ENCODE measurements at regions not wholly inside any gene's neighbourhood (a gene's known extent, or its start where the extent isn't known, plus 50 kb on each side); places are given as distances from the start of the nearest gene placed in this dataset.

- no peak for TF ChIP-seq CTCF (conservative IDR thresholded peaks at IDR 0.05; ENCODE audit: low read length)
- TF ChIP-seq EZH2phosphoT487 (IDR thresholded peaks at IDR 0.05; ENCODE audit: borderline replicate concordance): no peak
These were observed 556.6 kb downstream of the TLE1 start for GRCh38 chr9:81132796-81133195.

Data from Loucy (cell line).